AG10803 (cell line): ENCODE measurements at regions not wholly inside any gene's neighbourhood (a gene's known extent, or its start where the extent isn't known, plus 50 kb on each side); places are given as distances from the start of the nearest gene placed in this dataset.

ENCODE experiments used
- DNase-seq: peaks from one replicate; pipeline ENCODE4 v3.0.0; 2010; ENCODE audit warnings: low read depth
- H3K4me3 ChIP-seq: 2 replicates; pipeline ENCODE4 v1.5.1; 2011; ENCODE audit warnings: mild to moderate bottlenecking, low read length, control low read depth
- TF ChIP-seq, protein P1 (sequence below): conservative IDR thresholded peaks from 2 replicates; pipeline ENCODE4 v1.5.1; 2011; ENCODE audit warnings: mild to moderate bottlenecking, low read length, control low read depth, inconsistent platforms

DNA sequence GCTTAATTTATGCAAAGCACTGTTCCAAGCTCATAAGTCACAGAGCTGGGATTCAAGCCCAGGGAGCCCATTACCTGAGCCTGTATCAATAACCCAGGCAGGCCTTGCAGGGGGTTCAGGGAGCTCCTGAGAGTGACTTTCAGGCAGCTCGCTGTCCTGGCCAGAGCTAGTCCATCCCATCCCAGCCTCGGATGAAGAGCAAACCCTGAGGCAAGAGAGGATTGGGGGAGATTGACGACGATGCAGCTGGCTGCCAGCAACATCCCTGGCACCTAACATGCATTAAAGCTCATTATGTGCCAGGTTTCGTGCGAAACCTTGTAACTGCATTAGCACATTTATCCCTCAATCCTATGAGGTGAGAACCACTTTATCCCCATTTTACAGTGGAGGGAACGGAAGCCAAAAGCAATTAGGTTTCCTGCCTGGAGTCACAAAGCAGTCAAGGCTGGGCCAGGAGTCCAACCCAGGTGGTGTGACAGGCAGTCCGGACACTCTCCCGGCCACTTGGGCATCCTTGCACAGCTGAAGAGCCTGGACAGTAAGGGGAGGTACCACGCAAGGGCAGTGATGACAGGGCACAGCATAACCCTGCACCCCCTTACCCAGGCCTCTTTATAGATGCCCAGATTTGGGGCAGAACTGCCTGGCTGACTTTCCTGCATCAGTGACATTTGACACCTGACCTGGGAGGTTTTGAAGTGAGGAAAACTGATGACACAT lies 129.8 kb upstream of the CHST15 start:
- TF ChIP-seq, protein P1, sequence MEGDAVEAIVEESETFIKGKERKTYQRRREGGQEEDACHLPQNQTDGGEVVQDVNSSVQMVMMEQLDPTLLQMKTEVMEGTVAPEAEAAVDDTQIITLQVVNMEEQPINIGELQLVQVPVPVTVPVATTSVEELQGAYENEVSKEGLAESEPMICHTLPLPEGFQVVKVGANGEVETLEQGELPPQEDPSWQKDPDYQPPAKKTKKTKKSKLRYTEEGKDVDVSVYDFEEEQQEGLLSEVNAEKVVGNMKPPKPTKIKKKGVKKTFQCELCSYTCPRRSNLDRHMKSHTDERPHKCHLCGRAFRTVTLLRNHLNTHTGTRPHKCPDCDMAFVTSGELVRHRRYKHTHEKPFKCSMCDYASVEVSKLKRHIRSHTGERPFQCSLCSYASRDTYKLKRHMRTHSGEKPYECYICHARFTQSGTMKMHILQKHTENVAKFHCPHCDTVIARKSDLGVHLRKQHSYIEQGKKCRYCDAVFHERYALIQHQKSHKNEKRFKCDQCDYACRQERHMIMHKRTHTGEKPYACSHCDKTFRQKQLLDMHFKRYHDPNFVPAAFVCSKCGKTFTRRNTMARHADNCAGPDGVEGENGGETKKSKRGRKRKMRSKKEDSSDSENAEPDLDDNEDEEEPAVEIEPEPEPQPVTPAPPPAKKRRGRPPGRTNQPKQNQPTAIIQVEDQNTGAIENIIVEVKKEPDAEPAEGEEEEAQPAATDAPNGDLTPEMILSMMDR = no peak
- no peak for DNase-seq
- no peak overlapping the region for H3K4me3 ChIP-seq

DNA sequence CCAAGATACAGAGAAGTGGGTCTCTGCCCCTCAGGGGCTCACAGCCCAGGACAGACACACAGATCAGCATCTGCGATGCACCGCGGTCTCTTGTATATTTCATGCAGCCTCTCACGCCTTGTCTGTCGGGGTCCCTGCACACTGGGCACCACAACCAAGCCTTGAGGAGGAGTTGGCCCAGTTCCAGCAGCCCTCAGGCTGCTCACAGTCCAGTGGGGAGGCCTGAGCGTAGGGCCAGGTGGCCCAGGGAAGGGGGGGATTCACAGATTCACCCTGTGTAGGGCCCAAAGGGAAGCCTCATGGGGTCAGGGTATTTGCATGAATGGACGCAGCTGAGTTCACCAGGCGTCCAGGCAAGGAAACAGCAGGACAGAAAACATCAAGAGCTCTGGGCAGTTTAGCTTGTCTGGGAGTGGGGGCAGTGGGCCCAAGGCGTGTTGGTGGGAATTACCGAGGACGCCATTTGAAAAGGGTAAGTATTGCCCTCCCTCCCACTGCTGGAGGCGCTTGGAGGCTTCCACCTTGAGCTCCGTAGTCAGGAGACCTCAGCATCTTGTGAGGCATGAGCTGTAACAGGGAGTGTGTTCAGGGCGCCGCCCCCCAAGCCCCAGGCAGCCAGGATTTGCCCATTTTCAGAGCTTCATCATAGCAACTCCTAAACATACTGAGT lies 129.1 kb upstream of the CHST15 start:
- TF ChIP-seq, protein P1 = no peak
- no peak overlapping the region for H3K4me3 ChIP-seq
- no peak for DNase-seq

- DNase-seq = no peak
- TF ChIP-seq, protein P1 = no peak
- H3K4me3 ChIP-seq = no peak overlapping the region
Measured at GRCh38 chr10:124221356-124222317, 128.2 kb upstream of the CHST15 start.

- DNase-seq = no peak
- no peak overlapping the region for H3K4me3 ChIP-seq
- TF ChIP-seq, protein P1 = no peak
Measured at GRCh38 chr10:124220971-124221355, 127.6 kb upstream of the CHST15 start.

DNA sequence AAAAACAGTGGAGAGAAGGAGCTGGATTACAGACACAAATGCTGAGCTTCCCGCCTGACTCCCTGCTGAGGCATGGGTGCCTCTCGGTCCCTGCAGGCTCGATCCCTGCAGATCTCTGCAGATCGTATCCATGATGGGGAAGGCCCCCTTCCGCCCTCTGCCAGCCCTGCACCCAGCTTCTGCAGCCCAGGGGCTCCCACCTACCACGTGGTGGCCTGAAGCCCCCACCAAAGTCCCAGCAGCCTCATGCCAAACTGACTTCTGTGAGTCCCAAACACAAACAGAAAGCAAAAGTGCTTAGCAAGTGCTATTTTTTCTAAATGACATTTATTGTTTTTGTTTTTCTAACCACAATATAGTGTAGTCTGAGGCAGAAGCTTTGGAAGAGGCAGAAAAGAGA lies 127.1 kb upstream of the CHST15 start:
- no peak overlapping the region for H3K4me3 ChIP-seq
- no peak for DNase-seq
- TF ChIP-seq, protein P1 = no peak

GRCh38 chr10:124219655-124220054 lies 126.3 kb upstream of the CHST15 start:
- DNase-seq = no peak
- H3K4me3 ChIP-seq = no peak overlapping the region
- TF ChIP-seq, protein P1 = no peak
